ENCODE measurements at regions not wholly inside any gene's neighbourhood (a gene's known extent, or its start where the extent isn't known, plus 50 kb on each side); places are given as distances from the start of the nearest gene placed in this dataset.
"Not testable (repeated sequence)": the region's sequence is repeated elsewhere in the genome, so short reads cannot be mapped to it uniquely, and the experiment has no call there.

GRCh38 chr3:164818318-164818717, 260.0 kb downstream of the SI start:
- Mint-ChIP-seq H3K9me3 (peaks cover 14% of the 10 kb centered on the region), H3K27me3 (no peaks in the 10 kb centered on the region), H3K27ac (no peak overlapping the region), H3K4me1 (ENCODE audit: low read depth in 2 of 2) (no peaks in the 10 kb centered on the region), H3K36me3 (peaks cover 5% of the 10 kb centered on the region), H3K4me3 (no peak overlapping the region)
- DNase-seq (ENCODE audit: low spot score) (no peak), ATAC-seq (no peak)

GRCh38 chr3:164814106-164814505, 264.2 kb downstream of the SI start:
- Mint-ChIP-seq H3K27ac (no peak overlapping the region), H3K36me3 (no peaks in the 10 kb centered on the region), H3K9me3 (peaks cover 7% of the 10 kb centered on the region), H3K27me3 (no peaks in the 10 kb centered on the region), H3K4me3 (no peak overlapping the region), H3K4me1 (ENCODE audit: low read depth in 2 of 2) (no peaks in the 10 kb centered on the region)
- ATAC-seq: no peak
- DNase-seq (ENCODE audit: low spot score): no peak

- Mint-ChIP-seq H3K4me1 (ENCODE audit: low read depth in 2 of 2) (no peaks in the 10 kb centered on the region), H3K36me3 (no peaks in the 10 kb centered on the region), H3K27ac (no peak overlapping the region), H3K4me3 (no peak overlapping the region), H3K27me3 (no peaks in the 10 kb centered on the region), H3K9me3 (peaks cover 7% of the 10 kb centered on the region)
- DNase-seq (ENCODE audit: low spot score) (no peak), ATAC-seq (no peak)
These were observed 266.3 kb downstream of the SI start for GRCh38 chr3:164812042-164812441.

DNA sequence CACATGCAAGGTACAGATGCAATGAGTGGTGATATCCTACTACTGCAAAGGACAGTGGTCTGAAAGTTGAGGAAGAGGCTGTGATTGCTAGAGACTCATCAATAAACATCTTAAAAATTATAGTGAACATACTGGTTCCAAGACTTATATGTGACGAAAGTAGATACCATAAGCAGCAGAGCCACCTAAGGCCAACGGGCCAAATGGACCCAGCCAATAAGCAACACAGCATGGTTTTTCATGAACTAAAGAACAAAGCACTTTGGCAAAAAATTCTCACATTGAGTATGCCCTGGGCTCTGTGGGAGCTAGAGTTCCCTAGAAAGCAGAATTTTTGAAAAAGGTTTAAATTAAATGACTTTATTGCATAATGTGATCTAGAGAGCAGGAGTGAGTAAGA, 272.1 kb downstream of the SI start:
- Mint-ChIP-seq H3K9me3 (peaks cover 10% of the 10 kb centered on the region), H3K4me1 (ENCODE audit: low read depth in 2 of 2) (no peaks in the 10 kb centered on the region), H3K27ac (no peak overlapping the region), H3K36me3 (peaks cover 6% of the 10 kb centered on the region), H3K4me3 (no peak overlapping the region), H3K27me3 (no peaks in the 10 kb centered on the region)
- ATAC-seq (no peak), DNase-seq (ENCODE audit: low spot score) (no peak)

GRCh38 chr3:164794099-164794498, 284.2 kb downstream of the SI start:
- Mint-ChIP-seq H3K27ac (no peak overlapping the region), H3K4me1 (ENCODE audit: low read depth in 2 of 2) (no peaks in the 10 kb centered on the region), H3K27me3 (no peaks in the 10 kb centered on the region), H3K9me3 (peaks cover 25% of the 10 kb centered on the region), H3K4me3 (no peak overlapping the region), H3K36me3 (no peaks in the 10 kb centered on the region)
- no peak for ATAC-seq
- DNase-seq (ENCODE audit: low spot score): no peak

- H3K9me3 Mint-ChIP-seq: peaks cover 15% of the 10 kb centered on the region
- DNase-seq (ENCODE audit: low spot score): no peak
- no peak overlapping the region for H3K27ac Mint-ChIP-seq
- ATAC-seq: no peak
- no peak overlapping the region for H3K4me3 Mint-ChIP-seq
- no peaks in the 10 kb centered on the region for H3K27me3 Mint-ChIP-seq
- H3K4me1 Mint-ChIP-seq (ENCODE audit: low read depth in 2 of 2): no peaks in the 10 kb centered on the region
- H3K36me3 Mint-ChIP-seq: no peaks in the 10 kb centered on the region
These were observed 287.0 kb downstream of the SI start for GRCh38 chr3:164791263-164791662.

GRCh38 chr3:164784407-164784806, 293.9 kb downstream of the SI start:
- not testable (repeated sequence) for H3K27me3 Mint-ChIP-seq; H3K36me3 Mint-ChIP-seq; ATAC-seq; H3K9me3 Mint-ChIP-seq; H3K4me1 Mint-ChIP-seq (ENCODE audit: low read depth in 2 of 2); H3K27ac Mint-ChIP-seq; H3K4me3 Mint-ChIP-seq
- DNase-seq (ENCODE audit: low spot score): peak; percentile 60

DNA sequence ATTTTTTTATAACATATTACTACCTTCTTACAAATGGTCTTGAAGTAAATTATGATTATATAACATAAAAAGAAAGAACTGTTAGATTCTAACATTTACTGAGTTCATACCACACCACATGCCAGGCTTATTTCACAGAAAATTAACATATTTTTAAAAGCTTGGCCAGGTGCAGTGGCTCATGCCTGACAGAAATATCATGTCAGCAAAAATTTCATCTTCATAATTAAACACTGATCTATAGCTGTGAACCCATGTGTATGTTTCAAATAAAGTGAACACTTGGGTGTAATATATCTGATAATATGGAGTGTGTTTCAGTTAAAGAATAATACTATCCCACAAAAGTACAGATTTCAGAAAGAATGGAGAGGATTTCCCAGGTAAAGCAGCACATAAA, 296.5 kb downstream of the SI start:
- Mint-ChIP-seq H3K4me1 (ENCODE audit: low read depth in 2 of 2) (no peaks in the 10 kb centered on the region), H3K9me3 (peaks cover 11% of the 10 kb centered on the region), H3K27ac (no peak overlapping the region), H3K36me3 (no peaks in the 10 kb centered on the region), H3K4me3 (no peak overlapping the region), H3K27me3 (no peaks in the 10 kb centered on the region)
- DNase-seq (ENCODE audit: low spot score): no peak
- no peak for ATAC-seq

DNA sequence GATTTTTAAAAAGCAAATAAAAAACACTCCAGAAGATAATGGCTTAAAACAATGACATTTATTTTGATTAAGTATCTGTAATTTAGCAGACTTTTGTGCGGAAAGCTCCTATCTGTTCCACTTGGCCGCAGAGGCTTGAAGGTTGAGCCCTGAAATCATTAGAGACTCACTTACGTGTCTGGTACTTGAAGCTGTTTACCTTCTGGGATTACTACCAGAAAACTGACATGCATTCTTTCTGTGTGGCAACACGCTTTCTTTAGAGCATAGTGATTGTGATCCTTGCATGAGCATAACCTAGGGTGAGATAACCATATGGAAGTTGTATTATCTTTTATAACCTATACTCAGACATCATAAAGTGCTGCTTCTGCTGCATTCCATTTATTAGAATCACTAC, 298.5 kb downstream of the SI start:
- Mint-ChIP-seq H3K27ac (no peak overlapping the region), H3K4me3 (no peak overlapping the region), H3K27me3 (no peaks in the 10 kb centered on the region), H3K36me3 (no peaks in the 10 kb centered on the region), H3K4me1 (ENCODE audit: low read depth in 2 of 2) (no peaks in the 10 kb centered on the region), H3K9me3 (peaks cover 15% of the 10 kb centered on the region)
- DNase-seq (ENCODE audit: low spot score) (no peak), ATAC-seq (no peak)

- no peak for ATAC-seq
- H3K27me3 Mint-ChIP-seq: no peaks in the 10 kb centered on the region
- no peaks in the 10 kb centered on the region for H3K4me1 Mint-ChIP-seq (ENCODE audit: low read depth in 2 of 2)
- H3K36me3 Mint-ChIP-seq: no peaks in the 10 kb centered on the region
- H3K9me3 Mint-ChIP-seq: peaks cover 10% of the 10 kb centered on the region
- no peak overlapping the region for H3K27ac Mint-ChIP-seq
- DNase-seq (ENCODE audit: low spot score): no peak
- H3K4me3 Mint-ChIP-seq: no peak overlapping the region
These were observed 325.5 kb downstream of the SI start for GRCh38 chr3:164752812-164753211.

- DNase-seq (ENCODE audit: low spot score) (no peak), ATAC-seq (no peak)
- H3K27ac Mint-ChIP-seq: no peak overlapping the region
- peaks cover 9% of the 10 kb centered on the region for H3K9me3 Mint-ChIP-seq
- no peaks in the 10 kb centered on the region for H3K27me3 Mint-ChIP-seq
- no peaks in the 10 kb centered on the region for H3K36me3 Mint-ChIP-seq
- no peaks in the 10 kb centered on the region for H3K4me1 Mint-ChIP-seq (ENCODE audit: low read depth in 2 of 2)
- H3K4me3 Mint-ChIP-seq: no peak overlapping the region
These were observed 329.7 kb downstream of the SI start for GRCh38 chr3:164748626-164749025.

- DNase-seq (ENCODE audit: low spot score) (no peak), ATAC-seq (no peak)
- Mint-ChIP-seq H3K4me3 (no peak overlapping the region), H3K36me3 (no peaks in the 10 kb centered on the region), H3K27me3 (no peaks in the 10 kb centered on the region), H3K27ac (no peak overlapping the region), H3K4me1 (ENCODE audit: low read depth in 2 of 2) (no peaks in the 10 kb centered on the region), H3K9me3 (peaks cover 26% of the 10 kb centered on the region)
These were observed 336.4 kb downstream of the SI start for GRCh38 chr3:164741869-164742268.

- no peak for ATAC-seq
- no peaks in the 10 kb centered on the region for H3K4me1 Mint-ChIP-seq (ENCODE audit: low read depth in 2 of 2)
- no peak overlapping the region for H3K27ac Mint-ChIP-seq
- no peaks in the 10 kb centered on the region for H3K36me3 Mint-ChIP-seq
- no peaks in the 10 kb centered on the region for H3K27me3 Mint-ChIP-seq
- H3K9me3 Mint-ChIP-seq: peaks cover 26% of the 10 kb centered on the region
- no peak for DNase-seq (ENCODE audit: low spot score)
- no peak overlapping the region for H3K4me3 Mint-ChIP-seq
These were observed 341.1 kb downstream of the SI start for GRCh38 chr3:164737174-164737573.

DNA sequence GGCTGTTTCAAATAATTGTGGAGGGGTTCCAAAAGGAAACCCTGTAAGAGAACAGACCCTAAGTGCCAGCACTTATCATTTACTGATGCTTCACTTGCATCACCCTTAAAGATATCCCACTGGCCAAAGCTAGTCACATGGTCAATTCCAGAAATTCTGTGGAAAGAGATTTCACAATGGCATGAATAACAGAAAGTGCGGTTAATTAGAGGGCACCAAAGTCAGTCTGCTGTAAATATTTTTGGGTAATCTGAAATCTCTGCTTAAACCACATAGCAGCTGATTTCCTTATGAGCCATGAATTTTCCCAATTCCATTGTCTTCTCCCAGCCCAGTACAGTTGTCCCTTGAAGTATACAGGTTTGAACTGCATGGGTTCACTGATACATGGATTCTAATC, 346.1 kb downstream of the SI start:
- Mint-ChIP-seq H3K4me3 (no peak overlapping the region), H3K36me3 (no peaks in the 10 kb centered on the region), H3K27me3 (no peaks in the 10 kb centered on the region), H3K27ac (no peak overlapping the region), H3K4me1 (ENCODE audit: low read depth in 2 of 2) (no peaks in the 10 kb centered on the region), H3K9me3 (peaks cover 5% of the 10 kb centered on the region)
- DNase-seq (ENCODE audit: low spot score) (no peak), ATAC-seq (no peak)

- Mint-ChIP-seq H3K36me3 (no peaks in the 10 kb centered on the region), H3K27ac (no peak overlapping the region), H3K9me3 (peaks cover 7% of the 10 kb centered on the region)
These were observed 347.4 kb downstream of the SI start for GRCh38 chr3:164730815-164731360.

More at GRCh38 chr3:164730815-164731360, 347.4 kb downstream of the SI start:
- DNase-seq (ENCODE audit: low spot score) (no peak), ATAC-seq (no peak)
- Mint-ChIP-seq H3K4me3 (no peak overlapping the region), H3K27me3 (no peaks in the 10 kb centered on the region), H3K4me1 (ENCODE audit: low read depth in 2 of 2) (no peaks in the 10 kb centered on the region)

All from natural killer cell treated with Interleukin-12 subunit alpha and Interleukin-12 subunit beta and Interleukin-15 and Interleukin-18, amount 100 ng/mL, for 72 hours (primary cell).